Mammary epithelial cell (primary cell): ENCODE measurements at regions not wholly inside any gene's neighbourhood (a gene's known extent, or its start where the extent isn't known, plus 50 kb on each side); places are given as distances from the start of the nearest gene placed in this dataset.

Source experiments
- CTCF ChIP-seq, 2 donors: IDR thresholded peaks in 1 of 2; conservative IDR thresholded peaks in 1 of 2; 2 replicates each; pipeline ENCODE4 v1.5.1; 2011 to 2012; ENCODE audit warnings: inconsistent platforms in 2 of 2, low read length in 2 of 2, mild to moderate bottlenecking in 2 of 2, control low read depth in 1 of 2, low read depth in 1 of 2; ENCODE audit not compliant: insufficient read depth in 1 of 2; ENCODE audit errors: extremely low read depth in 1 of 2
- EZH2 ChIP-seq: IDR thresholded peaks from 2 replicates; pipeline ENCODE4 v1.6.1; 2012; ENCODE audit warnings: low read length, inconsistent platforms, borderline replicate concordance

GRCh38 chr11:98040061-98040808 lies 980.5 kb upstream of the CNTN5 start:
- no peak for TF ChIP-seq CTCF (conservative IDR thresholded peaks at IDR 0.05 in 1 of 2, IDR thresholded peaks at IDR 0.05 in 1 of 2; ENCODE audit: extremely low read depth in 1 of 2, insufficient read depth in 1 of 2, low read depth in 1 of 2, low read length in 2 of 2)
- no peak for TF ChIP-seq EZH2
